Calu3 (cell line): ENCODE measurements at regions not wholly inside any gene's neighbourhood (a gene's known extent, or its start where the extent isn't known, plus 50 kb on each side); places are given as distances from the start of the nearest gene placed in this dataset.

Source experiments
- BruUV-seq: library from RNA; stranded (reverse); fragments of 400-500 nt; replicated peaks from 2 replicates; lab custom pipeline; 2021; lab: Mats Ljungman, UMichigan
- CTCF ChIA-PET: fragments of 300-600 bp; sonication (Branson Sonifier 250); formaldehyde crosslinking; loops from one replicate; lab custom pipeline; 2022; ENCODE audit warnings: antibody characterized with exemption; lab: Charles Lee
- DNase-seq: peaks from one replicate; pipeline ENCODE4 v3.0.0; 2022
- H3K27ac Mint-ChIP-seq: one replicate; pipeline ENCODE4 v1.8.0; 2022; ENCODE audit warnings: mixed read lengths; ENCODE audit not compliant: unreplicated experiment
- H3K27me3 Mint-ChIP-seq: one replicate; pipeline ENCODE4 v1.8.0; 2022; ENCODE audit warnings: mixed read lengths; ENCODE audit not compliant: unreplicated experiment
- H3K36me3 Mint-ChIP-seq: one replicate; pipeline ENCODE4 v1.8.0; 2022; ENCODE audit warnings: mild to moderate bottlenecking, moderate library complexity, mixed read lengths; ENCODE audit not compliant: insufficient read depth, unreplicated experiment
- H3K4me1 Mint-ChIP-seq: one replicate; pipeline ENCODE4 v1.8.0; 2022; ENCODE audit warnings: mild to moderate bottlenecking, low read depth, mixed read lengths; ENCODE audit not compliant: unreplicated experiment
- H3K4me3 Mint-ChIP-seq: one replicate; pipeline ENCODE4 v1.8.0; 2022; ENCODE audit warnings: mild to moderate bottlenecking, low read depth, moderate library complexity, mixed read lengths; ENCODE audit not compliant: unreplicated experiment
- H3K9me3 Mint-ChIP-seq: one replicate; pipeline ENCODE4 v1.8.0; 2022; ENCODE audit warnings: low read depth, mixed read lengths; ENCODE audit not compliant: unreplicated experiment
- intact Hi-C: fragments of 100-400 bp; cut with micrococcal nuclease; formaldehyde crosslinking; loops from one replicate; pipeline ENCODE4 v1.10.0; 2022; ENCODE audit not compliant: unreplicated experiment
- TF ChIP-seq, protein P1 (sequence below): fragments of 200-600 bp; IDR thresholded peaks from one replicate; pipeline ENCODE4 v1.8.0; 2022; ENCODE audit warnings: antibody characterized with exemption; ENCODE audit not compliant: unreplicated experiment

DNA sequence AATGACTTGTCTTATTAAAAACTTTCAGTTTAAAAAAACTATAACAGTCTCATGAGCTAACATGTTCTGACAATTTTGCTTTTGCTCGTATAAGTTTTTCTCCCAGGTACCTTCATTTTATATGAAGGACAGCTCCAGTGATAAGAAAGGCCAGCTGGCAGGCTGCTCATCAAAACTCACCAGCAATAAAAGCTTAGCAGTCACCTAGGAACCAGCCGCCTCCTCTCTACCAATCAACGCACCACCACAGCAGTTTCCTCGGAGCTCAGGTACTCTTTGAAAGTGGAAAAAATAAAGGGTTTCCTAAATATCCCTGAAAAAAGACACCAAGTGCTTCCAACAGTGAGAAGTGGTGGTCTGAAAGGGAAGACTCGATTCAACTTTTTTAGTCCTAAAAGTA lies 100.9 kb upstream of the CCDC150 start:
- Mint-ChIP-seq H3K4me1 (no peaks in the 10 kb centered on the region), H3K4me3 (no peak overlapping the region), H3K9me3 (no peaks in the 10 kb centered on the region), H3K36me3 (no peaks in the 10 kb centered on the region), H3K27ac (no peak overlapping the region), H3K27me3 (no peaks in the 10 kb centered on the region)
- no peak for DNase-seq
- CTCF ChIA-PET: no interaction called here
- BruUV-seq: no TSS peak
- TF ChIP-seq, protein P1, sequence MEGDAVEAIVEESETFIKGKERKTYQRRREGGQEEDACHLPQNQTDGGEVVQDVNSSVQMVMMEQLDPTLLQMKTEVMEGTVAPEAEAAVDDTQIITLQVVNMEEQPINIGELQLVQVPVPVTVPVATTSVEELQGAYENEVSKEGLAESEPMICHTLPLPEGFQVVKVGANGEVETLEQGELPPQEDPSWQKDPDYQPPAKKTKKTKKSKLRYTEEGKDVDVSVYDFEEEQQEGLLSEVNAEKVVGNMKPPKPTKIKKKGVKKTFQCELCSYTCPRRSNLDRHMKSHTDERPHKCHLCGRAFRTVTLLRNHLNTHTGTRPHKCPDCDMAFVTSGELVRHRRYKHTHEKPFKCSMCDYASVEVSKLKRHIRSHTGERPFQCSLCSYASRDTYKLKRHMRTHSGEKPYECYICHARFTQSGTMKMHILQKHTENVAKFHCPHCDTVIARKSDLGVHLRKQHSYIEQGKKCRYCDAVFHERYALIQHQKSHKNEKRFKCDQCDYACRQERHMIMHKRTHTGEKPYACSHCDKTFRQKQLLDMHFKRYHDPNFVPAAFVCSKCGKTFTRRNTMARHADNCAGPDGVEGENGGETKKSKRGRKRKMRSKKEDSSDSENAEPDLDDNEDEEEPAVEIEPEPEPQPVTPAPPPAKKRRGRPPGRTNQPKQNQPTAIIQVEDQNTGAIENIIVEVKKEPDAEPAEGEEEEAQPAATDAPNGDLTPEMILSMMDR: no peak
- intact Hi-C loops: no loop called here

DNA sequence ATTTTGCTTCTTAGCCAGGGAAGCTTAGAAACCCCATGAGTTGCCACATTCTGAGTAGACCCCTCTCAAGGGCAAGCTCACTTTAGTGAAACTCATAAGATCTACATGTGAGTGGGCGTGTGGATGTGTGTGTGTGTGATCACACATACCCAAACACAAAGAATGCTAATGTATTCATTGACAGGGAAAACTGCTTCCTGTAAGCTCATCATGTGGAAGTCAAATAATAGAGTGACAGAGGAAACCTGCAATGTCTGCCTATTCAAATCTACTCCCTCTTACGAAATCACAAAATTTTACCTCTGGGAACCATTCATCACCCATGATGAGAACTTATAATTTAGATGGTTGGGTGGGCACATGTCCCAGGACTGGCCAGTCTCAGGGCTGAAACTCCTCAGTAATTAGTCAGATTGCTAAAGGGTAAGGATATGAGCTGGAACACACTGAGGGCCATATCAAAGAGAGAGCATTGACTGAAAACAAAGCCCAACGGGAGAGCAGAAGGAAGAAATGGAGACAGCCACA lies 94.5 kb upstream of the CCDC150 start:
- intact Hi-C loops: no loop called here
- H3K9me3 Mint-ChIP-seq: no peaks in the 10 kb centered on the region
- H3K27me3 Mint-ChIP-seq: no peaks in the 10 kb centered on the region
- TF ChIP-seq, protein P1: no peak
- H3K4me1 Mint-ChIP-seq: no peaks in the 10 kb centered on the region
- no peak overlapping the region for H3K4me3 Mint-ChIP-seq
- no peak for DNase-seq
- BruUV-seq: no TSS peak
- CTCF ChIA-PET: no interaction called here
- no peaks in the 10 kb centered on the region for H3K36me3 Mint-ChIP-seq
- no peak overlapping the region for H3K27ac Mint-ChIP-seq

DNA sequence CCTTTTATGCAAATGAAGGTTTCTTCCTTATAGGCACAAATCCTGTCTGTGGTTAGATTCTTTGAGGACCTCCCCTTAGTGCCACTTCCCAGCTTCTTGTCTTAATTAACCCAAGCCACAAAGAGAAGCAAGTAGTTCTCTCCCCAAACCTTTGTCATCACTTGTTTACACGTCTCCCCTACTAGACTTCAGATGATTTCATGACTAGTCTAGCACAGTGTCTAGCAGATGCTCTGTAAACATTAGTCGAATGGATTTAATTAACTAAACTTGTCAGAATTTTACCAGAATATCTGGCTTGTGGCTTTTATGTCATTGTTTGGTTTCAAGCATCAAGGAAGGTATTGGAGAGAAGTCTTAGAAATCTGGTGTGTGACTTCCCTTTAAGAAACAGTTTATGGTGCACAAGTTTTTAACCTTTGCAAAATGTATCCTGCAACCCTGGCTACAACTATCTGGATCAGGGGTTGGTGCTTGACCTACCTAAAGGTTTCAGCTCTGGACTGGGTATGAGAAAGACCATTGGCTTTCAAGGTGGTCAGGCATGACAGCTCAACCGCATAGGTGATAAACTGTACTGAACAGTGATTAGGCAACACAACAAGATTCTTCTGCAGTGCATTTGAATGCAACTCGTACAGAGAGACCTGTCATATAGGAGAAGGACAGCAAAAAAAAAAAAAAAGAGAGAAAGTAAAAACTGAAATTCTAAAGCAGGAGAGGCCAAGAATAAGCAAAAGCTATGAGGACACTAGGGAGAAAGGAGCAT lies 93.2 kb upstream of the CCDC150 start:
- H3K9me3 Mint-ChIP-seq: no peaks in the 10 kb centered on the region
- no peak for DNase-seq
- H3K36me3 Mint-ChIP-seq: no peaks in the 10 kb centered on the region
- no peaks in the 10 kb centered on the region for H3K4me1 Mint-ChIP-seq
- TF ChIP-seq, protein P1: no peak
- H3K27me3 Mint-ChIP-seq: no peaks in the 10 kb centered on the region
- CTCF ChIA-PET: no interaction called here
- H3K27ac Mint-ChIP-seq: no peak overlapping the region
- intact Hi-C loops: no loop called here
- H3K4me3 Mint-ChIP-seq: no peak overlapping the region
- BruUV-seq: no TSS peak

DNA sequence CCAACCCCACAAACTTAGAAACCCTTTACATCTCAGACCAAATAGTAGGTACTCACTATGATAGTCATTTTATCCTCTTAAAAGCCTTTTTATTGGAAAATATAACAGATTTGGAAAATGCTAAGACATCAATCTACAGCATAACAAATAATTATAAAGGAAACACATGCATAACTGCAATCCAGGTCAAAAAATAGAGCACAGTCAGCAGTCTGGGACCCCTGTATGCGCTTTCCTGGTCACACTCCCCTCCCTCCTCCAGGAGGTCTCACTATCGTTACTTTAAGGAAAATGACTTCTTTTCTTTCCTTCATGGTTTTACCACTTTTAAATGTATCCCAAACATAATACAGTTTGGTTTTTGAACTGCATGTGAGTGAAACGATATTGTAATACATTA lies 90.5 kb upstream of the CCDC150 start:
- H3K27ac Mint-ChIP-seq: no peak overlapping the region
- no peaks in the 10 kb centered on the region for H3K4me1 Mint-ChIP-seq
- H3K4me3 Mint-ChIP-seq: no peak overlapping the region
- BruUV-seq: no TSS peak
- H3K27me3 Mint-ChIP-seq: no peaks in the 10 kb centered on the region
- no peaks in the 10 kb centered on the region for H3K36me3 Mint-ChIP-seq
- TF ChIP-seq, protein P1: no peak
- no peak for DNase-seq
- intact Hi-C loops: no loop called here
- CTCF ChIA-PET: no interaction called here
- H3K9me3 Mint-ChIP-seq: no peaks in the 10 kb centered on the region
